HepG2 (cell line): ENCODE measurements at regions not wholly inside any gene's neighbourhood (a gene's known extent, or its start where the extent isn't known, plus 50 kb on each side); places are given as distances from the start of the nearest gene placed in this dataset.

Source experiments
- ATAC-seq: fragments of 200-7000 bp; cut with Tn5 transposase; 3 replicates; pipeline ENCODE4 v1.9.1; 2020; ENCODE audit warnings: mild to moderate bottlenecking, moderate library complexity
- BruUV-seq: library from RNA; stranded (reverse); fragments of 400-500 nt; replicated peaks from 2 replicates; lab custom pipeline; 2021; lab: Mats Ljungman, UMichigan
- CTCF ChIA-PET: fragments of 300-600 bp; formaldehyde crosslinking; extraction: SDS; loops from one replicate; lab custom pipeline; 2021; ENCODE audit warnings: low total read pairs, inconsistent platforms, low intra/inter-chr PET ratio; lab: Yijun Ruan, JAX
- POLR2A ChIA-PET: fragments of 350-600 bp; sonication (Branson Sonifier 250); formaldehyde crosslinking; loops from one replicate; lab custom pipeline; 2020; ENCODE audit warnings: antibody characterized with exemption, inconsistent platforms; lab: Yijun Ruan, JAX
- DNase-seq: peaks from one replicate; pipeline ENCODE4 v3.0.0-alpha.2; 2015; ENCODE audit warnings: low spot score
- FAIRE-seq: peaks from 3 replicates; lab custom pipeline; 2011; peaks lifted over from hg19 to GRCh38; lab: Jason Lieb, UNC
- H2AFZ ChIP-seq: one replicate; pipeline ENCODE4 v1.6.1; 2011; ENCODE audit warnings: low read length, inconsistent platforms
- H3K27ac ChIP-seq: fragments of 300-600 bp; 3 replicates; pipeline ENCODE4 v1.8.0; 2011; ENCODE audit warnings: mixed run types, mild to moderate bottlenecking, mixed read lengths, low read length, inconsistent platforms; ENCODE audit not compliant: insufficient read depth; ENCODE audit errors: extremely low read length
- H3K27me3 ChIP-seq, 2 experiments: fragments of 200-600 bp in 1 of 2; 2 replicates in 1 of 2; 3 replicates in 1 of 2; pipeline versions ENCODE4 v1.6.0 to v1.8.0; 2011; ENCODE audit warnings: low read length in 2 of 2, mild to moderate bottlenecking in 2 of 2, moderate library complexity in 2 of 2, inconsistent platforms in 1 of 2; ENCODE audit not compliant: insufficient read depth in 2 of 2, control insufficient read depth in 1 of 2
- H3K36me3 ChIP-seq, 2 experiments: fragments of 200-600 bp in 1 of 2; replicated peaks in 1 of 2; 2 replicates in 1 of 2; 3 replicates in 1 of 2; pipeline versions ENCODE4 v1.5.1 to v1.8.0; 2011; ENCODE audit warnings: low read length in 2 of 2, inconsistent platforms in 1 of 2; ENCODE audit not compliant: insufficient read depth in 2 of 2, control insufficient read depth in 1 of 2
- H3K4me1 ChIP-seq: 2 replicates; pipeline ENCODE4 v1.5.1; 2012; ENCODE audit warnings: low read length, inconsistent platforms; ENCODE audit not compliant: insufficient read depth
- H3K4me2 ChIP-seq: 2 replicates; pipeline ENCODE4 v1.6.0; 2011; ENCODE audit warnings: low read depth, low read length, inconsistent platforms
- H3K4me3 ChIP-seq, 3 experiments: fragments of 200-600 bp in 1 of 3; sonication (generic), shearing (Covaris generic) in 1 of 3; replicated peaks in 1 of 3; 2 replicates each; pipeline ENCODE4 v1.5.1; 2011 to 2016; ENCODE audit warnings: low read length in 3 of 3, inconsistent platforms in 2 of 3, low read depth in 2 of 3, mild to moderate bottlenecking in 2 of 3, control low read depth in 1 of 3, mixed read lengths in 1 of 3; ENCODE audit not compliant: insufficient read depth in 1 of 3
- H3K79me2 ChIP-seq: one replicate; pipeline ENCODE4 v1.6.1; 2011; ENCODE audit warnings: low read length, inconsistent platforms; ENCODE audit not compliant: insufficient read depth
- H3K9ac ChIP-seq: 2 replicates; pipeline ENCODE4 v1.6.0; 2011; ENCODE audit warnings: mild to moderate bottlenecking, low read depth, low read length, inconsistent platforms; ENCODE audit not compliant: insufficient read depth
- H3K9me3 ChIP-seq: 2 replicates; pipeline ENCODE4 v1.5.1; 2012; ENCODE audit warnings: mild to moderate bottlenecking, low read length
- H4K20me1 ChIP-seq: 2 replicates; pipeline ENCODE4 v1.6.0; 2011; ENCODE audit warnings: inconsistent platforms, mild to moderate bottlenecking, low read length, moderate library complexity; ENCODE audit not compliant: insufficient read depth
- ARID3A ChIP-seq: IDR thresholded peaks from 2 replicates; pipeline ENCODE4 v1.6.1; 2012; ENCODE audit warnings: low read depth, low read length, improper control_type of control experiment
- NR2C2 ChIP-seq: sonication (generic); formaldehyde crosslinking; IDR thresholded peaks from 2 replicates; pipeline ENCODE4 v1.4.0; 2020; ENCODE audit warnings: missing genetic modification reagents, mild to moderate bottlenecking, moderate library complexity, borderline replicate concordance
- NR3C1 ChIP-seq: sonication (generic); formaldehyde crosslinking; IDR thresholded peaks from 2 replicates; pipeline ENCODE4 v1.4.0; 2020; ENCODE audit warnings: missing genetic modification reagents
- SMAD3 ChIP-seq: sonication (generic); formaldehyde crosslinking; IDR thresholded peaks from 2 replicates; pipeline ENCODE4 v1.4.0; 2020; ENCODE audit warnings: missing genetic modification reagents
- SP140L ChIP-seq: sonication (generic); formaldehyde crosslinking; IDR thresholded peaks from 2 replicates; pipeline ENCODE4 v1.4.0; 2020; ENCODE audit warnings: missing genetic modification reagents, borderline replicate concordance
- TFDP1 ChIP-seq: IDR thresholded peaks from 2 replicates; pipeline ENCODE4 v1.6.1; 2016; ENCODE audit warnings: missing compliant biosample characterization, missing genetic modification reagents, borderline replicate concordance
- ZBTB4 ChIP-seq: sonication (generic); formaldehyde crosslinking; IDR thresholded peaks from 2 replicates; pipeline ENCODE4 v1.4.0; 2020; ENCODE audit warnings: missing genetic modification reagents, mild to moderate bottlenecking, borderline replicate concordance
- ZNF552 ChIP-seq: sonication (generic); formaldehyde crosslinking; IDR thresholded peaks from 2 replicates; pipeline ENCODE4 v1.9.0; 2022; ENCODE audit warnings: missing genetic modification reagents, mild to moderate bottlenecking, borderline replicate concordance
- WGBS: methylation state at CpG from one replicate; pipeline ENCODE4 v1.1.6; 2017; ENCODE audit warnings: low lambda C conversion rate; 5-methylcytosine and 5-hydroxymethylcytosine counted together
- in situ Hi-C: cut with HindIII; loops from 2 replicates; pipeline ENCODE4 v1.10.0; 2017; ENCODE audit warnings: low pct_unique_long_range_greater_than_20kb; ENCODE audit not compliant: extremely low pct_ligation_motif_present
- intact Hi-C: fragments of 100-400 bp; cut with micrococcal nuclease; formaldehyde crosslinking; loops from one replicate; pipeline ENCODE4 v1.10.0; 2022; ENCODE audit not compliant: unreplicated experiment
- TF ChIP-seq, protein P1 (sequence below): sonication (generic); formaldehyde crosslinking; IDR thresholded peaks from 2 replicates; pipeline ENCODE4 v1.4.0; 2020; ENCODE audit warnings: missing genetic modification reagents, low read depth, mild to moderate bottlenecking, borderline replicate concordance
- TF ChIP-seq, protein P2 (sequence below): sonication (generic); formaldehyde crosslinking; IDR thresholded peaks from 2 replicates; pipeline ENCODE4 v1.4.0; 2020; ENCODE audit warnings: missing genetic modification reagents, borderline replicate concordance

GRCh38 chr3:127442506-127442905, 148.0 kb downstream of the TPRA1 start:
- H3K4me2 ChIP-seq = no peak overlapping the region
- DNase-seq = no peak
- no TSS peak for BruUV-seq
- TF ChIP-seq SMAD3 (CRISPR knock-in tag) (no peak), NR2C2 (no peak), SP140L (CRISPR knock-in tag) (no peak), TFDP1 (CRISPR knock-in tag) (no peak), ZBTB4 (CRISPR knock-in tag) (no peak), NR3C1 (CRISPR knock-in tag) (no peak), ARID3A (no peak), ZNF552 (CRISPR knock-in tag) (no peak)
- TF ChIP-seq, protein P1, sequence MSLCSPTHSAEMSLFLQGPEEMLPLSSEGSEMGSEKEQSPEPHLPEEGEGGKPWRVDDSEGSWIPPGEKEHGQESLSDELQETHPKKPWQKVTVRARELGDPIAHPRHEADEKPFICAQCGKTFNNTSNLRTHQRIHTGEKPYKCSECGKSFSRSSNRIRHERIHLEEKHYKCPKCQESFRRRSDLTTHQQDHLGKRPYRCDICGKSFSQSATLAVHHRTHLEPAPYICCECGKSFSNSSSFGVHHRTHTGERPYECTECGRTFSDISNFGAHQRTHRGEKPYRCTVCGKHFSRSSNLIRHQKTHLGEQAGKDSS (CRISPR knock-in tag) = no peak
- TF ChIP-seq, protein P2, sequence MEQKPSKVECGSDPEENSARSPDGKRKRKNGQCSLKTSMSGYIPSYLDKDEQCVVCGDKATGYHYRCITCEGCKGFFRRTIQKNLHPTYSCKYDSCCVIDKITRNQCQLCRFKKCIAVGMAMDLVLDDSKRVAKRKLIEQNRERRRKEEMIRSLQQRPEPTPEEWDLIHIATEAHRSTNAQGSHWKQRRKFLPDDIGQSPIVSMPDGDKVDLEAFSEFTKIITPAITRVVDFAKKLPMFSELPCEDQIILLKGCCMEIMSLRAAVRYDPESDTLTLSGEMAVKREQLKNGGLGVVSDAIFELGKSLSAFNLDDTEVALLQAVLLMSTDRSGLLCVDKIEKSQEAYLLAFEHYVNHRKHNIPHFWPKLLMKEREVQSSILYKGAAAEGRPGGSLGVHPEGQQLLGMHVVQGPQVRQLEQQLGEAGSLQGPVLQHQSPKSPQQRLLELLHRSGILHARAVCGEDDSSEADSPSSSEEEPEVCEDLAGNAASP (CRISPR knock-in tag) = no peak

More at GRCh38 chr3:127442506-127442905, 148.0 kb downstream of the TPRA1 start:
- H3K27me3 ChIP-seq = peaks cover 0 to 7% of the 10 kb centered on the region in 2 experiments; a peak in 3 of 5 replicates
- POLR2A ChIA-PET = no interaction called here
- 0% methylated on average over 5 of the region's 5 CpGs for WGBS
- H3K9ac ChIP-seq = no peak overlapping the region
- CTCF ChIA-PET = no interaction called here
- H3K79me2 ChIP-seq = no peaks in the 10 kb centered on the region
- no peak overlapping the region for H3K27ac ChIP-seq
- no peaks in the 10 kb centered on the region for H3K4me1 ChIP-seq
- in situ Hi-C loops (no loop called here), intact Hi-C loops (no loop called here)
- ATAC-seq (no peak), FAIRE-seq (no peak)
- H3K4me3 ChIP-seq = no peak overlapping the region
- H4K20me1 ChIP-seq = no peaks in the 10 kb centered on the region
- H2AFZ ChIP-seq = no peak overlapping the region
- H3K9me3 ChIP-seq = no peaks in the 10 kb centered on the region
- H3K36me3 ChIP-seq = no peaks in the 10 kb centered on the region
